ENCODE measurements at regions not wholly inside any gene's neighbourhood (a gene's known extent, or its start where the extent isn't known, plus 50 kb on each side); places are given as distances from the start of the nearest gene placed in this dataset.

DNA sequence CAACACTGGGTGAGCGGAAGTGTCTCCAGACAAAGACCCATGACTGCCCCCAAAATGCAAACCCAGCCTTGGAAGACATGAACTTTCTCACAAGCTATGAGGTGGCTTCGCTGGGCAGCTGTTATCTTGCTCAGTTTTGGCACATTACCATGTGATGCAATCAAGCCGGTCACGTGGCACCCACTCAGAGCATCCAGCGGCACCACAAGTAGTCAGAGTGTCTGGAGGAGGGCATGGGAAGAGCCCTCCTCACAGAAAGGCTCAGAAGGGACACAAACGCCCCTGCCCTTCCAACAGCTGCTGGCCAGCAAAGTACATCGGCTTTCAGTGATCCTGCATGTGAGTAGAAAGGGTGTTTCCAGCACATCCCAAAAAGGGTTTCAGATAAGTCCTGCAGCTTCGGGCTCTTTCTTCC lies 145.5 kb upstream of the IRF2BP2 start:
- peak in 2 of 4 experiments; percentile 27 to 66 for DNase-seq (ENCODE audit: extremely low read depth in 1 of 4, low spot score in 3 of 4)
- no peaks in the 10 kb centered on the region for H3K36me3 ChIP-seq (ENCODE audit: control insufficient read depth, insufficient read depth, low read length)
- intact Hi-C loops (cut with micrococcal nuclease) (loop anchor here (5.0 kb wide), 1 partner anchor 112 kb away; no protein-coding TSS in a partner anchor), in situ Hi-C loops (cut with MboI) (loop anchor here (10.0 kb wide), 1 partner anchor 329 kb away; no protein-coding TSS in a partner anchor)
- H3K4me3 ChIP-seq = no peak overlapping the region
- H3K4me1 ChIP-seq (replicated peaks in 1 of 2; ENCODE audit: control insufficient read depth in 2 of 2, insufficient read depth in 2 of 2, low read length in 2 of 2) = peaks cover 14 to 36% of the 10 kb centered on the region in 2 experiments; a peak in 4 of 5 replicates
- no peak for FAIRE-seq
- H3K79me2 ChIP-seq (ENCODE audit: control insufficient read depth, insufficient read depth, low read length) = no peaks in the 10 kb centered on the region
- H3K4me2 ChIP-seq (ENCODE audit: insufficient read depth, low read length) = peak overlapping the region; percentile 40
- WGBS (ENCODE audit: insufficient coverage, low coverage, missing lambda C conversion rate) = 14% methylated on average over 8 of the region's 8 CpGs
- ATAC-seq = peak; percentile 69
- POLR2A ChIA-PET = interaction anchor here (0.5 to 3.7 kb wide), 8 partner anchors 9 to 329 kb away, joined by 3 to 11 read pairs (median 4); no protein-coding TSS in a partner anchor
- H3K9me1 ChIP-seq (ENCODE audit: control insufficient read depth, insufficient read depth, low read length) = no peaks in the 10 kb centered on the region
- peak overlapping the region; percentile 57 for H2AFZ ChIP-seq (ENCODE audit: low read depth, low read length)
- no peak overlapping the region for H3K27ac ChIP-seq (ENCODE audit: extremely low read depth, low read depth, low read length)
- CTCF ChIA-PET (ENCODE audit: low intra/inter-chr PET ratio) = no interaction called here
- BruUV-seq (replicated peaks) = no TSS peak
- H4K20me1 ChIP-seq (replicated peaks; ENCODE audit: control insufficient read depth, insufficient read depth, low read length) = no peaks in the 10 kb centered on the region
- H3K9me3 ChIP-seq (replicated peaks; ENCODE audit: control insufficient read depth, insufficient read depth, low read depth, low read length) = no peaks in the 10 kb centered on the region
- no peaks in the 10 kb centered on the region for H3K27me3 ChIP-seq (ENCODE audit: control insufficient read depth in 2 of 2, insufficient read depth in 2 of 2, low read length in 2 of 2)
- H3K9ac ChIP-seq (ENCODE audit: insufficient read depth in 1 of 2, low read depth in 2 of 2, low read length in 2 of 2) = no peak overlapping the region
- TF ChIP-seq NR2F6 (CRISPR knock-in tag; IDR thresholded peaks at IDR 0.05) (no peak), POLR2H (tag; IDR thresholded peaks at IDR 0.05; ENCODE audit: low read depth) (no peak), ZFP30 (CRISPR knock-in tag; IDR thresholded peaks at IDR 0.05; ENCODE audit: borderline replicate concordance) (no peak), ZNF639 (CRISPR knock-in tag; conservative IDR thresholded peaks at IDR 0.05 in 1 of 2, IDR thresholded peaks at IDR 0.05 in 1 of 2) (no peak; a peak in 1 of 4 replicates), GABPA (tag; conservative IDR thresholded peaks at IDR 0.05; ENCODE audit: low read depth) (no peak), ZNF175 (CRISPR knock-in tag; IDR thresholded peaks at IDR 0.05; ENCODE audit: low read depth) (peak; percentile 32; the same call in 1 of the 2 replicates), KLF10 (CRISPR knock-in tag; IDR thresholded peaks at IDR 0.05) (no peak), MYC (IDR thresholded peaks at IDR 0.05; ENCODE audit: low read depth, low read length) (peak; percentile 83), MYC (CRISPR knock-in tag; IDR thresholded peaks at IDR 0.05; ENCODE audit: borderline replicate concordance, low read depth) (peak; percentile 39; the same call in 1 of the 2 replicates), JUND (IDR thresholded peaks at IDR 0.05; ENCODE audit: borderline replicate concordance, low read depth, low read length) (peak; percentile 86), JUND (tag; IDR thresholded peaks at IDR 0.05; ENCODE audit: borderline replicate concordance, low read depth, low read length) (peak; percentile 78; the same call in 2 of the 3 replicates), ZNF586 (CRISPR knock-in tag; conservative IDR thresholded peaks at IDR 0.05) (no peak), DNMT1 (IDR thresholded peaks at IDR 0.05) (no peak), MBD2 (IDR thresholded peaks at IDR 0.05; ENCODE audit: borderline replicate concordance, low read depth) (no peak), CREM (IDR thresholded peaks at IDR 0.05; ENCODE audit: low read depth) (0 out of 2 replicates have a peak, but pooled peaks have one; percentile 31), GATAD2A (IDR thresholded peaks at IDR 0.05) (peak; percentile 33; the same call in 1 of the 2 replicates), SOX6 (IDR thresholded peaks at IDR 0.05) (peak; percentile 34; the same call in 1 of the 2 replicates), HDAC1 (IDR thresholded peaks at IDR 0.05) (no peak)
- TF ChIP-seq, protein P1, sequence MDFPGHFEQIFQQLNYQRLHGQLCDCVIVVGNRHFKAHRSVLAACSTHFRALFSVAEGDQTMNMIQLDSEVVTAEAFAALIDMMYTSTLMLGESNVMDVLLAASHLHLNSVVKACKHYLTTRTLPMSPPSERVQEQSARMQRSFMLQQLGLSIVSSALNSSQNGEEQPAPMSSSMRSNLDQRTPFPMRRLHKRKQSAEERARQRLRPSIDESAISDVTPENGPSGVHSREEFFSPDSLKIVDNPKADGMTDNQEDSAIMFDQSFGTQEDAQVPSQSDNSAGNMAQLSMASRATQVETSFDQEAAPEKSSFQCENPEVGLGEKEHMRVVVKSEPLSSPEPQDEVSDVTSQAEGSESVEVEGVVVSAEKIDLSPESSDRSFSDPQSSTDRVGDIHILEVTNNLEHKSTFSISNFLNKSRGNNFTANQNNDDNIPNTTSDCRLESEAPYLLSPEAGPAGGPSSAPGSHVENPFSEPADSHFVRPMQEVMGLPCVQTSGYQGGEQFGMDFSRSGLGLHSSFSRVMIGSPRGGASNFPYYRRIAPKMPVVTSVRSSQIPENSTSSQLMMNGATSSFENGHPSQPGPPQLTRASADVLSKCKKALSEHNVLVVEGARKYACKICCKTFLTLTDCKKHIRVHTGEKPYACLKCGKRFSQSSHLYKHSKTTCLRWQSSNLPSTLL (IDR thresholded peaks at IDR 0.05) = no peak

All from K562 (cell line).